KMS-11 (cell line): ENCODE measurements at regions not wholly inside any gene's neighbourhood (a gene's known extent, or its start where the extent isn't known, plus 50 kb on each side); places are given as distances from the start of the nearest gene placed in this dataset.
A peak's percentile ranks its signal among the peaks of the same experiment; 100 is the strongest.

Source experiments
- H2AFZ ChIP-seq: fragments of 200-600 bp; sonication (generic); 2 replicates; pipeline ENCODE4 v1.6.1; 2016; ENCODE audit warnings: antibody characterized with exemption, mixed run types, low read depth
- H3K27ac ChIP-seq: fragments of 200-600 bp; sonication (generic); 2 replicates; pipeline ENCODE4 v1.6.1; 2016; ENCODE audit warnings: mild to moderate bottlenecking, mixed run types
- H3K27me3 ChIP-seq: fragments of 200-600 bp; sonication (generic); 2 replicates; pipeline ENCODE4 v1.6.1; 2017; ENCODE audit warnings: mild to moderate bottlenecking, low read depth, mixed run types, moderate library complexity; ENCODE audit not compliant: insufficient read depth
- H3K36me3 ChIP-seq: fragments of 200-600 bp; sonication (generic); 2 replicates; pipeline ENCODE4 v1.6.1; 2017; ENCODE audit warnings: mild to moderate bottlenecking, mixed run types; ENCODE audit not compliant: insufficient read depth
- H3K4me1 ChIP-seq: fragments of 200-600 bp; sonication (generic); 2 replicates; pipeline ENCODE4 v1.6.1; 2016; ENCODE audit warnings: mild to moderate bottlenecking, low read depth, mixed run types; ENCODE audit not compliant: poor library complexity, severe bottlenecking
- H3K4me2 ChIP-seq: fragments of 200-600 bp; sonication (generic); 2 replicates; pipeline ENCODE4 v1.7.0; 2016; ENCODE audit warnings: mild to moderate bottlenecking, mixed run types
- H3K4me3 ChIP-seq: fragments of 200-600 bp; sonication (generic); IDR thresholded peaks from 2 replicates; pipeline ENCODE4 v1.6.1; 2017; ENCODE audit warnings: low read depth, low read length, mixed read lengths; ENCODE audit not compliant: insufficient read depth
- H3K79me2 ChIP-seq: fragments of 200-600 bp; sonication (generic); 2 replicates; pipeline ENCODE4 v1.6.1; 2016; ENCODE audit warnings: low read depth, mixed run types; ENCODE audit not compliant: insufficient read depth
- H3K9ac ChIP-seq: fragments of 200-600 bp; sonication (generic); 2 replicates; pipeline ENCODE4 v1.6.1; 2016; ENCODE audit warnings: mild to moderate bottlenecking, mixed run types
- H4K20me1 ChIP-seq: fragments of 200-600 bp; sonication (generic); 2 replicates; pipeline ENCODE4 v1.6.1; 2016; ENCODE audit warnings: mild to moderate bottlenecking, mixed run types; ENCODE audit not compliant: insufficient read depth
- CTCF ChIP-seq: fragments of 200-600 bp; sonication (generic); conservative IDR thresholded peaks from 2 replicates; pipeline ENCODE4 v1.6.1; 2017; ENCODE audit warnings: low read depth, mild to moderate bottlenecking, antibody characterized with exemption, low read length, moderate library complexity, mixed read lengths

GRCh38 chr4:67126570-67126969, 418.7 kb downstream of the CENPC start:
- H3K4me2 ChIP-seq = no peak overlapping the region
- no peaks in the 10 kb centered on the region for H3K4me1 ChIP-seq
- H3K27me3 ChIP-seq = no peaks in the 10 kb centered on the region
- H4K20me1 ChIP-seq = no peaks in the 10 kb centered on the region
- no peak overlapping the region for H2AFZ ChIP-seq
- no peaks in the 10 kb centered on the region for H3K79me2 ChIP-seq
- H3K36me3 ChIP-seq = no peaks in the 10 kb centered on the region
- no peak overlapping the region for H3K4me3 ChIP-seq
- no peak overlapping the region for H3K9ac ChIP-seq
- no peak for TF ChIP-seq CTCF
- H3K27ac ChIP-seq = no peak overlapping the region

GRCh38 chr4:67125636-67126514, 419.4 kb downstream of the CENPC start:
- no peaks in the 10 kb centered on the region for H3K79me2 ChIP-seq
- no peak for TF ChIP-seq CTCF
- no peaks in the 10 kb centered on the region for H3K4me1 ChIP-seq
- H3K4me3 ChIP-seq = no peak overlapping the region
- no peak overlapping the region for H3K9ac ChIP-seq
- H3K27ac ChIP-seq = no peak overlapping the region
- H3K36me3 ChIP-seq = no peaks in the 10 kb centered on the region
- no peaks in the 10 kb centered on the region for H3K27me3 ChIP-seq
- H2AFZ ChIP-seq = no peak overlapping the region
- H4K20me1 ChIP-seq = no peaks in the 10 kb centered on the region
- no peak overlapping the region for H3K4me2 ChIP-seq

- Histone ChIP-seq H3K4me1 (no peaks in the 10 kb centered on the region), H4K20me1 (no peaks in the 10 kb centered on the region), H3K27ac (no peak overlapping the region), H3K36me3 (no peaks in the 10 kb centered on the region), H3K79me2 (no peaks in the 10 kb centered on the region), H2AFZ (no peak overlapping the region), H3K9ac (no peak overlapping the region), H3K27me3 (no peaks in the 10 kb centered on the region), H3K4me2 (no peak overlapping the region), H3K4me3 (no peak overlapping the region)
- TF ChIP-seq CTCF = no peak
These were observed 420.6 kb downstream of the CENPC start for GRCh38 chr4:67124716-67125115.

GRCh38 chr4:67122029-67122428, 423.3 kb downstream of the CENPC start:
- H3K27ac ChIP-seq = no peak overlapping the region
- H3K4me3 ChIP-seq = no peak overlapping the region
- no peaks in the 10 kb centered on the region for H3K4me1 ChIP-seq
- no peaks in the 10 kb centered on the region for H4K20me1 ChIP-seq
- H3K79me2 ChIP-seq = no peaks in the 10 kb centered on the region
- no peaks in the 10 kb centered on the region for H3K36me3 ChIP-seq
- TF ChIP-seq CTCF = 0 out of 2 replicates have a peak, but pooled peaks have one; percentile 12
- H3K4me2 ChIP-seq = no peak overlapping the region
- H3K9ac ChIP-seq = no peak overlapping the region
- H3K27me3 ChIP-seq = no peaks in the 10 kb centered on the region
- H2AFZ ChIP-seq = no peak overlapping the region
